Cardiac muscle cell (in vitro differentiated cells and primary cell): ENCODE measurements at regions not wholly inside any gene's neighbourhood (a gene's known extent, or its start where the extent isn't known, plus 50 kb on each side); places are given as distances from the start of the nearest gene placed in this dataset.

Experiments used
- DNase-seq, 2 donors: peaks; one replicate each; pipeline versions ENCODE4 v3.0.0 to v3.0.0-alpha.2; 2010 to 2017; ENCODE audit warnings: low read depth in 1 of 2, low spot score in 1 of 2
- H3K27ac ChIP-seq: fragments of 200-600 bp; sonication (generic); 2 replicates; pipeline ENCODE4 v1.5.1; 2016
- H3K27me3 ChIP-seq: fragments of 200-600 bp; sonication (generic); 2 replicates; pipeline ENCODE4 v1.6.0; 2016; ENCODE audit warnings: control low read depth
- H3K36me3 ChIP-seq: fragments of 200-600 bp; sonication (generic); 2 replicates; pipeline ENCODE4 v1.5.1; 2016; ENCODE audit warnings: control low read depth
- H3K4me1 ChIP-seq: fragments of 200-600 bp; sonication (generic); 2 replicates; pipeline ENCODE4 v1.8.1; 2017; ENCODE audit warnings: low read depth, mild to moderate bottlenecking, mixed run types
- H3K4me3 ChIP-seq: fragments of 200-600 bp; sonication (generic); 2 replicates; pipeline ENCODE4 v1.5.1; 2016; ENCODE audit warnings: mild to moderate bottlenecking
- H3K9me3 ChIP-seq: fragments of 200-600 bp; sonication (generic); 2 replicates; pipeline ENCODE4 v1.5.1; 2017; ENCODE audit warnings: low read depth, mild to moderate bottlenecking, control low read depth
- TF ChIP-seq, protein P1 (sequence below): IDR thresholded peaks from 2 replicates; pipeline ENCODE4 v1.5.1; 2012; ENCODE audit warnings: low read depth, mild to moderate bottlenecking, low read length

DNA sequence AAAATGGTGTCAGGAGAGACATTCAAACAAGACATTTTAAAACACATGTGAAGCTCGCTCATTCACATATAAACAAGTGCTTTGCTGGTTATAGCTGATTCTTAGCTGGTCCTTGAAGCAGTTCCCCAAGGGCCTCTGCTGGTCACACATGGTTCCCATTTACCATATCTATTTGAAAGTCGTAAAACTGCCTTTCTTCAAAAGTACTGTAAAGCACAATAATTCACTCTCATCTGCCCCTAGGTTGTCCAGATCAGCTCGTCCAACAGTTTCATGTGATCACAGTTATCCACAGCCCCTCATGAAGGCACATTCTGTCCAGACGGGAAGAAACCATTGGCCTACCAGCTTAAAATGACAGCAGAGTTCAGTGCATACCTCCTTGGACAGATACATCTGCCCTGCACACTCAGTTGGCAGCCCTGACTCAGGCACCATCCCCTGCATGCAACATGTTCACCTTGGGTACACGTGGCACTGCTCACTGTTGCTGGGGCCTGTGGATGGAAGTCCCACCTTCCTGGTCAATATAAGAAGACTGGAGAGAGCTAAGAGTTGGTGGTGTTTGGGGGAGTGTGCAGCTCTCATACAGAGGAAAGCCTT, 108.0 kb upstream of the HAAO start:
- H3K4me3 ChIP-seq: no peak overlapping the region
- no peak overlapping the region for H3K27ac ChIP-seq
- H3K27me3 ChIP-seq: no peaks in the 10 kb centered on the region
- TF ChIP-seq, protein P1, sequence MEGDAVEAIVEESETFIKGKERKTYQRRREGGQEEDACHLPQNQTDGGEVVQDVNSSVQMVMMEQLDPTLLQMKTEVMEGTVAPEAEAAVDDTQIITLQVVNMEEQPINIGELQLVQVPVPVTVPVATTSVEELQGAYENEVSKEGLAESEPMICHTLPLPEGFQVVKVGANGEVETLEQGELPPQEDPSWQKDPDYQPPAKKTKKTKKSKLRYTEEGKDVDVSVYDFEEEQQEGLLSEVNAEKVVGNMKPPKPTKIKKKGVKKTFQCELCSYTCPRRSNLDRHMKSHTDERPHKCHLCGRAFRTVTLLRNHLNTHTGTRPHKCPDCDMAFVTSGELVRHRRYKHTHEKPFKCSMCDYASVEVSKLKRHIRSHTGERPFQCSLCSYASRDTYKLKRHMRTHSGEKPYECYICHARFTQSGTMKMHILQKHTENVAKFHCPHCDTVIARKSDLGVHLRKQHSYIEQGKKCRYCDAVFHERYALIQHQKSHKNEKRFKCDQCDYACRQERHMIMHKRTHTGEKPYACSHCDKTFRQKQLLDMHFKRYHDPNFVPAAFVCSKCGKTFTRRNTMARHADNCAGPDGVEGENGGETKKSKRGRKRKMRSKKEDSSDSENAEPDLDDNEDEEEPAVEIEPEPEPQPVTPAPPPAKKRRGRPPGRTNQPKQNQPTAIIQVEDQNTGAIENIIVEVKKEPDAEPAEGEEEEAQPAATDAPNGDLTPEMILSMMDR: no peak
- H3K4me1 ChIP-seq: no peaks in the 10 kb centered on the region
- no peak for DNase-seq
- no peaks in the 10 kb centered on the region for H3K9me3 ChIP-seq
- no peaks in the 10 kb centered on the region for H3K36me3 ChIP-seq

DNA sequence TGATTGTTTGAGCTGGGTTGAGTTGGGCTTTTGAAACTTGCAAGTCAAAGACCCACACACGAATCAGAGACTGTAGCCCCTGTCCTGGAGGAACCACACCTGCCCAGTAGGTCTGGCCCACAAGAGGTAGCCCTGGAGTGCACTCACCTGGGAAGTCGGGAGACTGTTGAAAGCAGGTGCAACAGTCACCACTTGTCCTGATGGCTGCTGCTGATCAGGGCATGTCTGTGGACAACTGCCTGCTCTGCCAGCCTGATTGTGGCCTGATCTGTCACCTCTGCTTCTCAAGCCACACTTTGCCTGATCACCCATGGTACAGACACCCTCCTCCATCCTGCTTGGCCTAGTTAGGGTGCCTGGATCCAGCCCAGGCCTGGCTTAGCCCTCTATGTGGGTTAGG, 105.0 kb upstream of the HAAO start:
- H3K36me3 ChIP-seq: no peaks in the 10 kb centered on the region
- no peaks in the 10 kb centered on the region for H3K27me3 ChIP-seq
- no peak overlapping the region for H3K27ac ChIP-seq
- no peaks in the 10 kb centered on the region for H3K4me1 ChIP-seq
- H3K9me3 ChIP-seq: no peaks in the 10 kb centered on the region
- TF ChIP-seq, protein P1: no peak
- no peak overlapping the region for H3K4me3 ChIP-seq
- no peak for DNase-seq

DNA sequence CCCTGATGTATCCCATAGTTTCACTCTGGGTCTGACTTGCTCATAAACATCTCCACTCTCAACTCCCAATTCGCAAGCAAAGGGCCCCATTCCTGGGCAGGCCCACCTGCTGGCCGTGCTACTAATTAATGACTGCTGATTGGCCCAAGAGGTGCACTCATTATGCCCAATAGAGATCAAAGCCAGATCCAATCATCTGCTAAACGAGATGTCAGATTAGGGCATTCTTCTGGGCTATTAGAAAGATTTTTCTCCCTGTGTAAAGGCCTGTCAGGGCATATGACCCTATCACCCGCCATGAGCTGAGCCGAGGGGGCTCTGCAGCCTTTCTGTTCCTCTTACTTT, 103.4 kb upstream of the HAAO start:
- DNase-seq: no peak
- H3K27ac ChIP-seq: no peak overlapping the region
- no peaks in the 10 kb centered on the region for H3K36me3 ChIP-seq
- no peaks in the 10 kb centered on the region for H3K27me3 ChIP-seq
- H3K9me3 ChIP-seq: no peaks in the 10 kb centered on the region
- H3K4me3 ChIP-seq: no peak overlapping the region
- TF ChIP-seq, protein P1: no peak
- no peaks in the 10 kb centered on the region for H3K4me1 ChIP-seq

DNA sequence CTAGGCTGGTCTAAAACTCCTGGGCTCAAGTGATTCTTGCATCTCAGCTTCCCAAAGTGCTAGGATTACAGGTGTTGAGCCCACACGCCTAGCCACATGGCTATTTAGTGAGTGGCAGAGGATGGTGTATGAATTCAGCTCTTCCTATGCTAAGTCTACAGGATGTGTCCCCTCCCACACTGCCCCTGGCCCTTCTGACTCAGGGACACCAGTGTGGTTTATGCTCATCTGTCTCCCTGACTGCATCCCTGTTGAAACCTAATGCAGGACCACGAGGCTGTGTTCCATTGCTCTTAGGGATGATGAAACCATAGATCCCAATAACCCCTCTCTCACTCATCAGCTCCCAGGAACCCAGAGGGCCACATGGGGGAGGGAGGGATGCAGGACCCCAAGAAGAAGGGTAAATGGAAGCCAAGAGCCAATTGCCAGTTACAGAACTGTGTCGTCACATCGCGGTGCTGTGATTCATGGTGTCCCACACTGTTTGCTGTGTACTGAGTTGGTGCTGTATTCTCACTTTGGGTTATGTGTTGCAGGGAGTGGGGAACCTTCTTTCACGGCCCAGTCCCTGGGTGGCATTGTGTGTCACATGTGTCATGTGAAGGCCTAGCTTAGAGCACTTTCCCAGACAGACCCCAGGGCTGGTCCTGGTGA, 102.9 kb upstream of the HAAO start:
- no peak for DNase-seq
- Histone ChIP-seq H3K4me3 (no peak overlapping the region), H3K27me3 (no peaks in the 10 kb centered on the region), H3K9me3 (no peaks in the 10 kb centered on the region), H3K27ac (no peak overlapping the region), H3K4me1 (no peaks in the 10 kb centered on the region), H3K36me3 (no peaks in the 10 kb centered on the region)
- TF ChIP-seq, protein P1: no peak

DNA sequence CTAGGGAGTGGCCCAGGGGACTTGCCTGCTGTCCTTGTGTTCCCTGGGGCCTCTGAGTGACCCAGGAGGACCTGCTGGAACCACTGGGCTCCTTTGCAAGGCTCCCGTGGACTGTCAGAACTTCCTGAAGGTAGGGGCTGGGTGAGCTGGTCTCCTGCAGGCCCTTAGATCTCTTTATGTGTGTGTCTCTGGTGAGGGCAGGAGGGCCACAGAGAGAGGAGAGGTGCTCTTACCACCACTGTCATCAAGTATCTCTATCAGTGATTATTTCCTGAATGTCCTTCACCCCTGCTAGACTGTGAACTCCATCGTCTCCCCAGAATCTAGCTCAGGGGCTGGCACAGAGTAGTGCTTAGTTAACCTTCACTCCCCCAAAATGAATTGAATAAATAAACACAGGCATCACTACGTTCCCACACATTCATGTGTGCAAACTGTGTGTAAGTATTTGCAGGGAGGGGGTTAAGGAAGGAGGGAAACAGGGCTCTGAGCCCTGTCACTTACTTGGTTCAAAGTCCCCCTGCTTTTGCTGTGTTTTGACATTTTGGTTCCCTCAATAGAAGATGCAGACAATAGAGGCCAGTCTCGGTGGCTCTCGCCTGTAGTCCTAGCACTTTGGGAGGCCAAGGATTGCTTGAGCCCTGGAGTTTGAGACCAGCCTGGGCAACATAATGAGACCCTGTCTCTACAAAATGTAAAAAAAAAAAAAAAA, 100.8 kb upstream of the HAAO start:
- no peak overlapping the region for H3K27ac ChIP-seq
- no peaks in the 10 kb centered on the region for H3K27me3 ChIP-seq
- H3K4me3 ChIP-seq: no peak overlapping the region
- no peaks in the 10 kb centered on the region for H3K9me3 ChIP-seq
- H3K36me3 ChIP-seq: no peaks in the 10 kb centered on the region
- no peak for DNase-seq
- TF ChIP-seq, protein P1: no peak
- H3K4me1 ChIP-seq: no peaks in the 10 kb centered on the region
